HG03378 (cell line): ENCODE measurements at regions not wholly inside any gene's neighbourhood (a gene's known extent, or its start where the extent isn't known, plus 50 kb on each side); places are given as distances from the start of the nearest gene placed in this dataset.

Experiments
- ATAC-seq: cut with Tn5 transposase; IDR thresholded peaks from one replicate; pipeline ENCODE4 v1.9.1; 2021; ENCODE audit warnings: mild to moderate bottlenecking, moderate library complexity; ENCODE audit not compliant: unreplicated experiment

GRCh38 chr18:41378598-41378997 lies 576.4 kb upstream of the PIK3C3 start:
- no peak for ATAC-seq

- ATAC-seq, result no peak
These were observed 581.4 kb upstream of the PIK3C3 start for GRCh38 chr18:41373612-41374011.

GRCh38 chr18:41372046-41372665 lies 582.9 kb upstream of the PIK3C3 start:
- ATAC-seq, result no peak

GRCh38 chr18:41371156-41372045 lies 583.6 kb upstream of the PIK3C3 start:
- ATAC-seq, result no peak

- no peak for ATAC-seq
These were observed 584.3 kb upstream of the PIK3C3 start for GRCh38 chr18:41370740-41371139.

- no peak for ATAC-seq
These were observed 597.3 kb upstream of the PIK3C3 start for GRCh38 chr18:41357708-41358107.

GRCh38 chr18:41353777-41354528 lies 601.1 kb upstream of the PIK3C3 start:
- no peak for ATAC-seq

GRCh38 chr18:41351430-41351829 lies 603.6 kb upstream of the PIK3C3 start:
- no peak for ATAC-seq

GRCh38 chr18:41347057-41347456 lies 608.0 kb upstream of the PIK3C3 start:
- no peak for ATAC-seq

- ATAC-seq, result no peak
These were observed 611.2 kb upstream of the PIK3C3 start for GRCh38 chr18:41343808-41344207.

GRCh38 chr18:41338341-41338740 lies 616.7 kb upstream of the PIK3C3 start:
- no peak for ATAC-seq

GRCh38 chr18:41331661-41332060 lies 623.4 kb upstream of the PIK3C3 start:
- no peak for ATAC-seq

- ATAC-seq, result no peak
These were observed 628.7 kb upstream of the PIK3C3 start for GRCh38 chr18:41326311-41326710.

- ATAC-seq, result no peak
These were observed 630.1 kb upstream of the PIK3C3 start for GRCh38 chr18:41324934-41325333.

GRCh38 chr18:41324020-41324791 lies 630.8 kb upstream of the PIK3C3 start:
- no peak for ATAC-seq

- no peak for ATAC-seq
These were observed 632.0 kb upstream of the PIK3C3 start for GRCh38 chr18:41323044-41323443.

GRCh38 chr18:41320100-41320499 lies 634.9 kb upstream of the PIK3C3 start:
- no peak for ATAC-seq

GRCh38 chr18:41315134-41315533 lies 639.9 kb upstream of the PIK3C3 start:
- no peak for ATAC-seq

GRCh38 chr18:41311571-41312547 lies 643.2 kb upstream of the PIK3C3 start:
- no peak for ATAC-seq

GRCh38 chr18:41297740-41298139 lies 657.3 kb upstream of the PIK3C3 start:
- ATAC-seq, result no peak
